ENCODE measurements at regions not wholly inside any gene's neighbourhood (a gene's known extent, or its start where the extent isn't known, plus 50 kb on each side); places are given as distances from the start of the nearest gene placed in this dataset.

DNA sequence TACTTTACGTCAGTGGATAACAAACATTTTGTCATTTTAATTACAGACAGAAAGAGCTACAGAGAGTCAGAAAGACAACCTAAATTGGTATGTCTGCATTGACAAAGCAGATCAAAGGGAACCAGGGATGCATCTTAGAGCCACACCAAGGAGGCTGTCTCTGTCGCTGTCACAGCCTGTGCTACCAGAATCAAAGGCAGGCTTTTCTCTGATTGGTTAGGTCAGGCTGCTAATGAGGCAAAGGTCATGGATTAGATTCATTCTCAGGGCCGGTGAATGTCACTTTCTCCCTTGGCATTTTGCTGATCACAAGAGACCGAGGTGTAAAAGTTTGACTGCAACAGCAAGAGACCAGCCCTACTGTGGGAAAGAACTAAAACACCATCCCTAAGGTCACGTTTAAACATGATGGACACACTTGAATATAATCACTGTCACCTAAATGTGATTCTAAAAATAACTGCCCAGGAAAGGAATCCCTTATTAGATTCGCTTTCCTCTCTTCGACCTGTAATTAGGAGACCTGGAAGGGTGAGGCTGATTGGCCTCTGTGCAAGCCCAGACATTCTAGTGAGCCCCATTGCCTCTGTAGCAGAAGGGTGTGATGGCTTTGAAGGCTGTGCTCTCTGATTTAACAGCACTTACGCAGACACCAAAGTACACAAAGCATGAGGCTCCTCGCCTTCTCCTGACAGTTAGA is 314.4 kb upstream of the NBEA start:
- CTCF ChIA-PET, result no interaction called here
- TF ChIP-seq, protein P1, sequence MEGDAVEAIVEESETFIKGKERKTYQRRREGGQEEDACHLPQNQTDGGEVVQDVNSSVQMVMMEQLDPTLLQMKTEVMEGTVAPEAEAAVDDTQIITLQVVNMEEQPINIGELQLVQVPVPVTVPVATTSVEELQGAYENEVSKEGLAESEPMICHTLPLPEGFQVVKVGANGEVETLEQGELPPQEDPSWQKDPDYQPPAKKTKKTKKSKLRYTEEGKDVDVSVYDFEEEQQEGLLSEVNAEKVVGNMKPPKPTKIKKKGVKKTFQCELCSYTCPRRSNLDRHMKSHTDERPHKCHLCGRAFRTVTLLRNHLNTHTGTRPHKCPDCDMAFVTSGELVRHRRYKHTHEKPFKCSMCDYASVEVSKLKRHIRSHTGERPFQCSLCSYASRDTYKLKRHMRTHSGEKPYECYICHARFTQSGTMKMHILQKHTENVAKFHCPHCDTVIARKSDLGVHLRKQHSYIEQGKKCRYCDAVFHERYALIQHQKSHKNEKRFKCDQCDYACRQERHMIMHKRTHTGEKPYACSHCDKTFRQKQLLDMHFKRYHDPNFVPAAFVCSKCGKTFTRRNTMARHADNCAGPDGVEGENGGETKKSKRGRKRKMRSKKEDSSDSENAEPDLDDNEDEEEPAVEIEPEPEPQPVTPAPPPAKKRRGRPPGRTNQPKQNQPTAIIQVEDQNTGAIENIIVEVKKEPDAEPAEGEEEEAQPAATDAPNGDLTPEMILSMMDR (IDR thresholded peaks at IDR 0.05; ENCODE audit: control extremely low read depth, extremely low read depth, low read depth, missing control alignments), result no peak
- POLR2A ChIA-PET, result no interaction called here
- DNase-seq (ENCODE audit: extremely low spot score), result no peak

- POLR2A ChIA-PET, result no interaction called here
- CTCF ChIA-PET, result interaction anchor here (1.4 kb wide), 1 partner anchor 10 kb away, joined by 4 read pairs; no protein-coding TSS in a partner anchor
- TF ChIP-seq, protein P1 (IDR thresholded peaks at IDR 0.05; ENCODE audit: control extremely low read depth, extremely low read depth, low read depth, missing control alignments), result no peak
- no peak for DNase-seq (ENCODE audit: extremely low spot score)
Observed at GRCh38 chr13:34628209-34628682, 313.8 kb upstream of the NBEA start.

DNA sequence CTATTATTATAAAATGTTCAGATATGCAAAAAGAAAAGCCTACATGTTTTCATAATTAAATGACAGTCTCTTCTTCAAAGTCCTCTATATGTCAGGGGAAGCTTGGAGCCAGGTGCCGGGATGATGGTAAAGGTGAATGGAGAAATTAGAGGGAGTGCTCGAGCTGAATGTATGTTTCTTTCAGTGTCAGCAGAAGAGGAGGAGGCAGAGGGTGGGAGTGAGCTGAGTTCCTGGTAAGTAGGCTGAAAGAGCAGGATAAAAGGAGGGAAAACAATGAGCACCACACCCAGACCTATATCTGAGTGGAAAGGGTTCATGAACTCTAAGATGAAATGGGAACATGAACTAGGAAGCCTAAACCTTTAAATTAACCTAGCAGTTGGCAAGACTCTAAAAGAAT is 307.6 kb upstream of the NBEA start:
- no peak for DNase-seq (ENCODE audit: extremely low spot score)
- POLR2A ChIA-PET, result no interaction called here
- CTCF ChIA-PET, result interaction anchor here (1.0 kb wide), 1 partner anchor 22 kb away, joined by 3 read pairs; no protein-coding TSS in a partner anchor
- TF ChIP-seq, protein P1 (IDR thresholded peaks at IDR 0.05; ENCODE audit: control extremely low read depth, extremely low read depth, low read depth, missing control alignments), result no peak

- ChIA-PET CTCF (interaction anchor here (1.2 kb wide), 1 partner anchor 8 kb away, joined by 3 read pairs; no protein-coding TSS in a partner anchor), POLR2A (no interaction called here)
- TF ChIP-seq, protein P1 (IDR thresholded peaks at IDR 0.05; ENCODE audit: control extremely low read depth, extremely low read depth, low read depth, missing control alignments), result no peak
- DNase-seq (ENCODE audit: extremely low spot score), result no peak
Observed at GRCh38 chr13:34637138-34637537, 304.9 kb upstream of the NBEA start.

DNA sequence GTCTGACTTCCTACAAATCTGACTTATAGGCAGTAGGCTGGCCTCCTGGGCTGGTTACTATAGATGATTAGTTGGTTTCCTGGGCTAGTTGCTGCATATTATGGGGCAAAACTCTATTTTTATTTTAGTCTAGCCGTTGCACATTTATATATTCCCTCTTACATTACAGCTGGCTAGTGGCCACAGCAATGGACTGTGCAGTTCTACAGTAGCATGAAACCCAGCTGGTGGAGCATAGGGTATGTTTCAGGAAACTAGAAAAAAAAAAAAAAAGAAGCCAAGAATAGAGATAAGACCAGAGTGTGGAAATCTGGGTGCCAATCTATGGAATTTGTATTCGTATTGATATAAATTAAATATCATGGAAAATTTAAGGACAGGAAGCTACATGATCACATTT is 304.4 kb upstream of the NBEA start:
- ChIA-PET CTCF (interaction anchor here (1.1 to 1.2 kb wide), 2 partner anchors 9 to 13 kb away, joined by 3 read pairs; no protein-coding TSS in a partner anchor), POLR2A (no interaction called here)

DNA sequence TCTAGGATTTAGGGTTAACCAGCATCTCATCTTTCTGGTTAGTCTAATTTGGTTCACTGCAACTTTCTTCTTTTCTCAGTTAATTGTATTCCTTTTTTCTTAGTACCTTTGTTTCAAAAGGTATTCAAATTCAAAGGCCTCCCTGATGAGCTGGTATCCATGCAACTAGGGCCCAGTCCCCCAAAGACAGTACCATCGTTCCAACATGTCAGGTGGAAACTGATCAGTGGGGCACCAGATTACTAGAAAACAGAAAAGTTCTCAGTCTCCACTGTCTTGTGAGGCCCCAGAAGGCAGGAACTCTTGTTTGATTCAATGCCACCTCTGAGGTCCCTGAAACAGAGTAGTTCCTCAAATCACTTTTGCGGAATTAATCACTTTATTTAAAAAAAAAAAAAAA is 303.2 kb upstream of the NBEA start:
- ChIA-PET POLR2A (no interaction called here), CTCF (interaction anchor here (1.2 kb wide), 1 partner anchor 68 kb away, joined by 3 read pairs; no protein-coding TSS in a partner anchor)
- DNase-seq (ENCODE audit: extremely low spot score), result no peak
- TF ChIP-seq, protein P1 (IDR thresholded peaks at IDR 0.05; ENCODE audit: control extremely low read depth, extremely low read depth, low read depth, missing control alignments), result no peak

More for the DNA sequence above, 304.4 kb upstream of the NBEA start:
- DNase-seq (ENCODE audit: extremely low spot score), result no peak
- TF ChIP-seq, protein P1 (IDR thresholded peaks at IDR 0.05; ENCODE audit: control extremely low read depth, extremely low read depth, low read depth, missing control alignments), result no peak

All from GM10248 (cell line).